GM21360 (cell line): ENCODE measurements at regions not wholly inside any gene's neighbourhood (a gene's known extent, or its start where the extent isn't known, plus 50 kb on each side); places are given as distances from the start of the nearest gene placed in this dataset.
"Not testable (repeated sequence)": the region's sequence is repeated elsewhere in the genome, so short reads cannot be mapped to it uniquely, and the experiment has no call there.

ENCODE experiments used
- ATAC-seq: cut with Tn5 transposase; IDR thresholded peaks from one replicate; pipeline ENCODE4 v1.9.1; 2021; ENCODE audit warnings: mild to moderate bottlenecking, moderate library complexity; ENCODE audit not compliant: unreplicated experiment

GRCh38 chr4:187695531-187695930, 300.0 kb upstream of the ZFP42 start:
- not testable (repeated sequence) for ATAC-seq

- ATAC-seq, result no peak
Measured at GRCh38 chr4:187711586-187711985, 284.0 kb upstream of the ZFP42 start.

- no peak for ATAC-seq
Measured at GRCh38 chr4:187714957-187715356, 280.6 kb upstream of the ZFP42 start.

GRCh38 chr4:187715466-187715865, 280.1 kb upstream of the ZFP42 start:
- ATAC-seq, result no peak

- ATAC-seq, result no peak
Measured at GRCh38 chr4:187724456-187724855, 271.1 kb upstream of the ZFP42 start.

GRCh38 chr4:187726485-187726884, 269.1 kb upstream of the ZFP42 start:
- ATAC-seq, result no peak

DNA sequence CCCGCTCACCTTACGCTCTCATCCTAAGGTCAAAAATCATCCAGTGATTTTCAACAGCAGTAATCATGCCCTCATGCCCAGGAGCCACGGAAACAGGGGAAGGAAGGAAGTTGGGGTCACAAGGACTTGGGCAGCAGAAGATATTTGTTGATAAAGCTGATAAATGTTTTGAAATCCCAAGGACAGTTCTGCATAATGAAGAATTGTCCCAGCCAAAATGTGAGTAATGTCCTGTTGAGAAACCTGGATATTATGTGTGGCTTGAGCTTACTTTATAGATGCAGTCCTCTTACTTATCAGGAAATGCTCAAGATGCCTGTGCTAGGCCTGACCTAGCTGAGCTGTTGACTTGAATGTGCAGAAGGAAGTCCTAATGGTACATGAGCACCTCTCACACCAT, 263.0 kb upstream of the ZFP42 start:
- ATAC-seq, result no peak

DNA sequence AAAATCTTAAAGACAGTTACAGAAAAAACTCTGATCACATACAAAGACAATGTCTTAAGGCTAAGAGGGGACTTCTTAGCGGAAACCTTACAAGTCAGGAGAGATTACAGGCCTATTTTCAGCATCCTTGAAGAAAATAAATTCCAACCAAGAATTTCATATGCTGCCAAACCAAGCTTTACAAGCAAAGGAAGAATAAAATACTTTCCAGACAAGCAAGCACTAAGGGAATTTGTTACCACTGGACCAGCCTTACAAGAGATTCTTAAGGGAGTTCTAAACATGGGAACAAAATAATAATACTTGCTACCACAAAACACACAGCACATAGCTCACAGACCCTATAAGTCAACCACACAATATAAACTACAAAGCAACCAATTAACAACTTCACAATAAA, 255.8 kb upstream of the ZFP42 start:
- no peak for ATAC-seq

GRCh38 chr4:187744911-187745310, 250.7 kb upstream of the ZFP42 start:
- no peak for ATAC-seq

GRCh38 chr4:187750652-187751051, 244.9 kb upstream of the ZFP42 start:
- ATAC-seq, result not testable (repeated sequence)

DNA sequence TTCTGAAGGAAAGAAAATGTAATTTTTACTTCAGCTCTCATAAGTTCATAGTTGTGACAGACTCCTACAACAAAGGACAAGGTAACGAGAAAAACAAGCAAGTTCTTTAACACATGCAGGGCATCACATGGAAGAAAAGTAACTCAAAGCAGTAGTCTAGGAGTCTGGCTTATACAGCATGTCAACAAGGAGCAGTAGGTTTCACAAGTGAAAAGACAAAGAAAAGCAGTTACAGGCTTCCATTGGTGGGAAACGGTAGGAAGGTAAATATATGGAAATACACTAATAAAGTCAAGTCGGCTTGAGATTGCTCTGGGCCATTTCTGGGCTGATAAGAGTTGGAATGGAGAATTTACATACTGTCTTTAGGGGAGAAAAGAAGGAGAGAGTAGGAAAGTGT, 228.4 kb upstream of the ZFP42 start:
- ATAC-seq, result no peak

DNA sequence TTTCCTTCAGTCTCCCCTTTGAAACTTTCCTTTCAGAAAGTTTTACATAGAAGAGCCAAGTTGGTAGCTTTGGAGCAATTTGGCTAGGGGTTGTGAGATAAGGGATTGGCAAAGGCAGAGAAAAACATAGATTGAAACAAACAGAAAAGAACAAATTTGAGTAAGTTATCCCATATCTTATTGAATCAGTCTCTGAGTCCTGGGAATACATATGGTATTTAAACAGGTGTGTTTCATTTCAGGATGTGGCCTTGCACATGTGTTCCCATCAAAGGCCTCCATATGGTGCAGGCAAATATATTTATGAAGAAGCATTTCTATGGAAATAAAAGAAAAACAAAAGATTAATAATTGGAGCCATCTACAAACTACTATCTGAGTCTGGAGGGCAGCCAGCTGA, 227.9 kb upstream of the ZFP42 start:
- no peak for ATAC-seq

DNA sequence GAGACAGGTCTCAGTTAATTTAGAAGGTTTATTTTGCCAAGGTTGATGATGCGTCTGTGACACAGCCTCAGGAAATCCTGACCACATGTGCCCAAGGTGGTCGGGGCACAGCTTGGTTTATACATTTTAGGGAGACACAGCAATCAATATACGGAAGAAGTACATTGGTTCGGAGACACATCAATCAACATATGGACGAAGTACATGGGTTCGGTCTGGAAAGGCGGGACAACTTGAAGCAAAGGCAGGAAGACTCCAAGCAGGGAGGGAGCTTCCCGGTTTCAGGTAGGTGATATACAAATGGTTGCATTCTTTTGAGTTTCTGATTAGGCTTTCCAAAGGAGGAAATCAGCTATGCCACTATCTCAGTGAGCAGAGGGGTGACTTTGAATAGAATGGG, 225.2 kb upstream of the ZFP42 start:
- ATAC-seq, result no peak

GRCh38 chr4:187777954-187778353, 217.6 kb upstream of the ZFP42 start:
- ATAC-seq, result no peak

- ATAC-seq, result no peak
Measured at GRCh38 chr4:187780070-187780469, 215.5 kb upstream of the ZFP42 start.

DNA sequence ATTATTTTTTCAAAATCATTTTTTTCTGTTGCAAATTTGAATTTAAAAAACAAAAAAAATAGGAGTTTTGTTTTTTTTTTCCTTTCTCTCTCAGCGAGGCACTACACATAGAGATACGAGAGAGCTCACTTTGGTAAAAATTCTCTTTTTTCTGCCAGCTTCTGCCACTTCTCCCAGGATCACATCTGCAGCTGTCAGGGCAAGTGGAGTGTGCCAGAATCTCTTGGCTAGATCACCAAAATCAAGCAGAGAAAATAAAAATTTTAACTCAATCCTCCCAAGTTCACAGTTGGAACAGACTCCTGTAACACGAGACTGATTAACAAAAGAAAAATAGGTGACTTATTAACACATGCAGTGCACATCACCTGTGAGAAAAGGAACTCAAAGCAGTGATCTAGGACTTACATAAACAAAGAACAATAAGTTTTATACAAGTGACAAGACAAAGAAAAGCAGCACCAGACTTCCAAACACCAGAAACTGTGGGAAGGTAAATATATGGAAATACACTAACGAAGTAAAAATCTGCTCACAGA, 213.2 kb upstream of the ZFP42 start:
- no peak for ATAC-seq

DNA sequence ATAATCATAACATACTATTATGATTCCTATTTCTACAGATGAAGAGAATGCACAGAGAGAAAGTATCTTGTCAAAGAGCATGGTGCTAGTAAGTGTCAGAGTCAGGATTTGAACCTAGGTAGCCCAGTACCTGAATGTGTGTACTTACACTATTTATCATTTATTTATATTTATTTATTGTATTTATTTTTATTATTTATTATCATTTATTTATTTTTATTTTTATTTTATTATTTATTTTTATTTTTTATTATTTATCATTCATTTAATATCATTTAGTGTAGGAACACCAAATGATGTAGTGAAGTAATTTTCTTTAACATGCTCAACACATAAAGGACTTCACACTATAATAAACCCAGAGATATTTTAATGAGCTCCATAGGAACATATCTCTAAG, 209.4 kb upstream of the ZFP42 start:
- ATAC-seq, result no peak

- ATAC-seq, result no peak
Measured at GRCh38 chr4:187789078-187789477, 206.5 kb upstream of the ZFP42 start.

GRCh38 chr4:187795737-187796136, 199.8 kb upstream of the ZFP42 start:
- no peak for ATAC-seq

DNA sequence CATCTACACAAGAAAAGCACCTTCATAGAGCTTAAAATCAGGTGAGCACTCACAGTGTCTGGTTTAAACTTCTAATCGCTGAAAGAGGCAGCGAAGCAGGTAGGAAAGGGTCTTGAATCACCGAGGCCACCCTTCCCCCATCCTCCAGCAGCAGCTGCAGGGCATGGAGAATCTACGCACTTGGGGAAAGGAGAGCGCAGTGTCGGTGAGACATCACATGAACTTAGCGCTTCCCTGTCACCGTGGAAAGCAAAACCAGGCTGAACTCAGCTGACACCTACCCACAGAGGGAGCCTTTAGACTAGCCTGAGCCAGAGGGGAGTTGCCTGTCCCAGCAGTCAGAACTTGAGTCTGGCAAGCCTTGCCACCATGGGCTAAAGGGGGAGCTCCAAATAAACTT, 197.2 kb upstream of the ZFP42 start:
- no peak for ATAC-seq

- no peak for ATAC-seq
Measured at GRCh38 chr4:187799735-187800134, 195.8 kb upstream of the ZFP42 start.

DNA sequence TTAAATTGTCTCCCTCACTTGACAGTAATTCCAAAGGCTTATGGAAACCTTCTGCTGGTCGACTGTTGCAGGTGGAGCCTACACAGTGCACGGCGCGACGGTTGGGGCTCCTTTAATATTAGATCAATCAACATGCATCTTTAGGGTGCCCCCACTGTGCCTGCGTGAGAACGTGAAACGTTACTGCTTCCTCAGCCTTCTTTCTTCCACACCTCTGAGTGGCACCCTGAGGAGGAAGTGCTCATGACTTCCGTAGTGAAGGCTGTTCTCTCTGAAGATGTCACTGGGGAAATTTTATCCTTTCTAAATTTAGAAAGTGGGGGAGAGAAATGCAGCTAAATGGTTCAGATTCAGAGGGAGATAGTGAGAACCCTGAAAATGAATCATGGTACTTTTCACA, 184.0 kb upstream of the ZFP42 start:
- ATAC-seq, result no peak

- no peak for ATAC-seq
Measured at GRCh38 chr4:187814737-187815465, 180.7 kb upstream of the ZFP42 start.
